ENCODE measurements at regions not wholly inside any gene's neighbourhood (a gene's known extent, or its start where the extent isn't known, plus 50 kb on each side); places are given as distances from the start of the nearest gene placed in this dataset.

- no peak for TF ChIP-seq CTCF (IDR thresholded peaks at IDR 0.05; ENCODE audit: poor library complexity)
- no peak for TF ChIP-seq EZH2 (IDR thresholded peaks at IDR 0.05; ENCODE audit: borderline replicate concordance)
- no peak for TF ChIP-seq EZH2phosphoT487 (IDR thresholded peaks at IDR 0.05; ENCODE audit: low read depth, severe bottlenecking, unreplicated experiment)
These were observed 146.7 kb downstream of the ACTL7B start for GRCh38 chr9:108709126-108709525.
